ENCODE measurements at regions not wholly inside any gene's neighbourhood (a gene's known extent, or its start where the extent isn't known, plus 50 kb on each side); places are given as distances from the start of the nearest gene placed in this dataset.

- DNase-seq (ENCODE audit: low read depth in 1 of 2, low spot score in 2 of 2) = no peak
- no peak for TF ChIP-seq CHD7 (IDR thresholded peaks at IDR 0.05; ENCODE audit: insufficient replicate concordance, low read length)
Measured at GRCh38 chr5:74402553-74402952, 238.0 kb downstream of the ENC1 start.

More at GRCh38 chr5:74402553-74402952, 238.0 kb downstream of the ENC1 start:
- no peaks in the 10 kb centered on the region for H3K79me2 ChIP-seq (ENCODE audit: control insufficient read depth in 1 of 2, insufficient read depth in 2 of 2, low read length in 2 of 2)
- H3K14ac ChIP-seq (ENCODE audit: insufficient read length) = no peak overlapping the region
- ChIA-PET CTCF (ENCODE audit: partially characterized antibody) (no interaction called here), POLR2A (ENCODE audit: partially characterized antibody) (no interaction called here)
- H4K91ac ChIP-seq (replicated peaks; ENCODE audit: insufficient read length, low read length) = no peak overlapping the region
- no peaks in the 10 kb centered on the region for H3K36me3 ChIP-seq (ENCODE audit: control insufficient read depth in 2 of 4, insufficient read depth in 4 of 4, low read length in 3 of 4)
- H2BK5ac ChIP-seq (ENCODE audit: low read depth, low read length) = no peak overlapping the region
- H3K18ac ChIP-seq (ENCODE audit: extremely low read depth, low read length) = no peak overlapping the region
- H3K23me2 ChIP-seq (ENCODE audit: low read depth, low read length) = no peaks in the 10 kb centered on the region
- no peak overlapping the region for H3K4ac ChIP-seq (replicated peaks; ENCODE audit: insufficient read length, low read depth, low read length)
- H3K9ac ChIP-seq (replicated peaks in 1 of 4; ENCODE audit: extremely low read depth in 1 of 4, low read depth in 3 of 4, low read length in 3 of 4) = no peak overlapping the region
- H2BK120ac ChIP-seq (replicated peaks; ENCODE audit: low read depth, low read length) = no peak overlapping the region
- H3K27me3 ChIP-seq (replicated peaks in 1 of 4; ENCODE audit: control insufficient read depth in 3 of 4, extremely low read depth in 1 of 4, insufficient read depth in 3 of 4, low read length in 3 of 4) = no peaks in the 10 kb centered on the region
- H3K56ac ChIP-seq (replicated peaks; ENCODE audit: insufficient read length, low read depth, low read length) = no peak overlapping the region
- 75% methylated on average over 4 of the region's 4 CpGs; no CpG with 5 or more reads in 1 of the 2 experiments for WGBS, 2 experiments (ENCODE audit: extremely low coverage in 1 of 2, insufficient coverage in 1 of 2, insufficient read length in 1 of 2, insufficient replicate concordance in 2 of 2, low coverage in 1 of 2, low lambda C conversion rate in 2 of 2, missing lambda C conversion rate in 1 of 2)
- H2BK15ac ChIP-seq (ENCODE audit: low read length) = no peak overlapping the region
- H3K27ac ChIP-seq (ENCODE audit: low read depth, low read length) = no peak overlapping the region
- H4K8ac ChIP-seq (ENCODE audit: extremely low read depth, insufficient read depth, low read length) = no peak overlapping the region
- H3K4me1 ChIP-seq (replicated peaks in 1 of 4; ENCODE audit: control insufficient read depth in 3 of 4, insufficient read depth in 4 of 4, low read length in 3 of 4) = no peaks in the 10 kb centered on the region
- H2BK20ac ChIP-seq (ENCODE audit: low read length) = no peak overlapping the region
- H2AK5ac ChIP-seq (ENCODE audit: low read depth, low read length) = no peak overlapping the region
- H3K23ac ChIP-seq (ENCODE audit: insufficient read length) = no peak overlapping the region
- H4K20me1 ChIP-seq (replicated peaks in 1 of 2; ENCODE audit: control insufficient read depth in 1 of 2, insufficient read depth in 2 of 2, low read length in 2 of 2) = no peaks in the 10 kb centered on the region
- no peak for FAIRE-seq
- H2AFZ ChIP-seq (ENCODE audit: low read length) = no peak overlapping the region
- H4K5ac ChIP-seq (ENCODE audit: insufficient read length, low read depth, low read length) = no peak overlapping the region
- no peak overlapping the region for H3K4me3 ChIP-seq (ENCODE audit: extremely low read depth in 1 of 4, insufficient read depth in 2 of 4, low read depth in 3 of 4, low read length in 4 of 4)
- no peaks in the 10 kb centered on the region for H3K79me1 ChIP-seq (ENCODE audit: low read depth, low read length)
- no peaks in the 10 kb centered on the region for H3K9me3 ChIP-seq (ENCODE audit: insufficient read depth in 2 of 2, low read depth in 1 of 2, low read length in 1 of 2)
- H2BK12ac ChIP-seq (ENCODE audit: low read depth, low read length) = no peak overlapping the region
- no peak overlapping the region for H3K4me2 ChIP-seq (ENCODE audit: insufficient read depth in 1 of 2, low read depth in 2 of 2, low read length in 2 of 2)
